Thyroid gland (tissue), 4 donors: ENCODE measurements at regions not wholly inside any gene's neighbourhood (a gene's known extent, or its start where the extent isn't known, plus 50 kb on each side); places are given as distances from the start of the nearest gene placed in this dataset.
A peak's percentile ranks its signal among the peaks of the same experiment; 100 is the strongest.
"Not testable (repeated sequence)": the region's sequence is repeated elsewhere in the genome, so short reads cannot be mapped to it uniquely, and the experiment has no call there.

Source experiments
- DNase-seq, 2 donors: peaks; one replicate each; pipeline ENCODE4 v3.0.0-alpha.2; 2019
- H3K27ac ChIP-seq, 3 donors: fragments of 200-600 bp; sonication (generic); 1 replicate in 2 of 3; 2 replicates in 1 of 3; pipeline ENCODE4 v1.5.1; 2016 to 2019; ENCODE audit warnings: mild to moderate bottlenecking in 1 of 3, moderate library complexity in 1 of 3
- H3K27me3 ChIP-seq: fragments of 200-600 bp; sonication (generic); one replicate; pipeline ENCODE4 v1.5.1; 2019
- H3K36me3 ChIP-seq, 2 donors: fragments of 200-600 bp; sonication (generic); one replicate each; pipeline ENCODE4 v1.5.1; 2016 to 2019
- H3K4me1 ChIP-seq, 2 donors: fragments of 200-600 bp; sonication (generic); one replicate each; pipeline ENCODE4 v1.5.1; 2017 to 2019
- H3K4me3 ChIP-seq, 3 donors: fragments of 200-600 bp; sonication (generic); replicated peaks in 1 of 3; 1 replicate in 2 of 3; 2 replicates in 1 of 3; pipeline ENCODE4 v1.5.1; 2016; ENCODE audit warnings: mild to moderate bottlenecking in 1 of 3
- H3K9me3 ChIP-seq: fragments of 200-600 bp; sonication (generic); one replicate; pipeline ENCODE4 v1.5.1; 2017
- CTCF ChIP-seq, 6 experiments: fragments of 200-600 bp in 3 of 6; fragments of 450-650 bp in 3 of 6; sonication (generic) in 3 of 6; IDR thresholded peaks; one replicate each; pipeline ENCODE4 v1.5.1; 2016 to 2019; ENCODE audit warnings: antibody characterized with exemption in 6 of 6, mild to moderate bottlenecking in 2 of 6, inconsistent platforms in 1 of 6, moderate library complexity in 1 of 6
- POLR2A ChIP-seq, 2 donors: fragments of 450-650 bp; IDR thresholded peaks; one replicate each; pipeline ENCODE4 v1.6.1; 2017; ENCODE audit warnings: antibody characterized with exemption in 2 of 2, mild to moderate bottlenecking in 2 of 2, moderate library complexity in 1 of 2
- WGBS, 2 donors: methylation state at CpG; one replicate each; pipeline ENCODE4 v1.1.5; 2017; 5-methylcytosine and 5-hydroxymethylcytosine counted together
- intact Hi-C: fragments of 100-400 bp; cut with DNase I; formaldehyde crosslinking; loops from one replicate; pipeline ENCODE4 v1.15.1; 2023

GRCh38 chr1:87403061-87403820 lies 74.6 kb downstream of the LMO4 start:
- intact Hi-C loops, result no loop called here
- Histone ChIP-seq H3K27ac (no peak overlapping the region), H3K4me1 (no peaks in the 10 kb centered on the region), H3K36me3 (no peaks in the 10 kb centered on the region), H3K9me3 (no peaks in the 10 kb centered on the region), H3K4me3 (no peak overlapping the region), H3K27me3 (no peaks in the 10 kb centered on the region)
- TF ChIP-seq POLR2A (IDR thresholded peaks at IDR 0.05), result no peak
- no peak for TF ChIP-seq CTCF (IDR thresholded peaks at IDR 0.05)
- 52 to 53% methylated on average over 7 of the region's 7 CpGs for WGBS, 2 donors
- peak; percentile 48 to 55 for DNase-seq

GRCh38 chr1:87404296-87404695 lies 75.6 kb downstream of the LMO4 start:
- no peak overlapping the region for H3K27ac ChIP-seq
- H3K9me3 ChIP-seq, result no peaks in the 10 kb centered on the region
- H3K27me3 ChIP-seq, result no peaks in the 10 kb centered on the region
- TF ChIP-seq CTCF (IDR thresholded peaks at IDR 0.05) (no peak), POLR2A (IDR thresholded peaks at IDR 0.05) (no peak)
- 91 to 95% methylated on average over 3 of the region's 3 CpGs for WGBS, 2 donors
- no peak overlapping the region for H3K4me3 ChIP-seq
- no peaks in the 10 kb centered on the region for H3K36me3 ChIP-seq
- no peaks in the 10 kb centered on the region for H3K4me1 ChIP-seq
- intact Hi-C loops, result no loop called here
- no peak for DNase-seq

DNA sequence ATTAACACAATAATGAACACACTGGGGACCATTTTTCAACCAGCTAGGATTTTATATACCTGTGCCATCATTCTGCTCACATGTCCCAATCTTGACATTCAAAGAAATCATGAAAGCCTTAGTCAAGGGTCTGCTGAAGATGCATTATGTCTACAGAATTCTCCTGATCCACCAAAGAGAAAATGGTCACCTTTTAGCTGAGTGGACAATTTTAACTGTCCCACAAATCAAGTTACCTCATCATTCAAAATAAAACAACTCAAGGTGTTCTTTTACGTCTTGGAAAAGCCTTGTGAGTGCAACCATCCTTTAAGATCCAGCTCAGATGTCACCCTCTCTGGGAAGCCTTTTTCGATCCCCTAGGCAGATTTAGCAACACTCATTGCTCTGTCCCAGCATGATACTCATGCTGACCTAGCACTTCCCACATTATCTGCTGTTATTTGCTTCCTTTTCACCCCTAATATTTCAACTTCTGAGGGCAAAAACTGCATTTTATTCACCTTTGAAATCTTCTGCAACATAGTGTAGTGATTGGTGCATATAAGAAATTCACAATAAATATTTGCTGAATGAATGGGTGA lies 80.1 kb downstream of the LMO4 start:
- Histone ChIP-seq H3K4me3 (no peak overlapping the region), H3K36me3 (no peaks in the 10 kb centered on the region), H3K27ac (no peak overlapping the region), H3K9me3 (no peaks in the 10 kb centered on the region), H3K4me1 (no peaks in the 10 kb centered on the region), H3K27me3 (no peaks in the 10 kb centered on the region)
- WGBS, 2 donors, result 44% methylated on average over 2 of the region's 2 CpGs
- intact Hi-C loops, result no loop called here
- no peak for DNase-seq
- TF ChIP-seq POLR2A (IDR thresholded peaks at IDR 0.05) (no peak), CTCF (IDR thresholded peaks at IDR 0.05) (no peak)

DNA sequence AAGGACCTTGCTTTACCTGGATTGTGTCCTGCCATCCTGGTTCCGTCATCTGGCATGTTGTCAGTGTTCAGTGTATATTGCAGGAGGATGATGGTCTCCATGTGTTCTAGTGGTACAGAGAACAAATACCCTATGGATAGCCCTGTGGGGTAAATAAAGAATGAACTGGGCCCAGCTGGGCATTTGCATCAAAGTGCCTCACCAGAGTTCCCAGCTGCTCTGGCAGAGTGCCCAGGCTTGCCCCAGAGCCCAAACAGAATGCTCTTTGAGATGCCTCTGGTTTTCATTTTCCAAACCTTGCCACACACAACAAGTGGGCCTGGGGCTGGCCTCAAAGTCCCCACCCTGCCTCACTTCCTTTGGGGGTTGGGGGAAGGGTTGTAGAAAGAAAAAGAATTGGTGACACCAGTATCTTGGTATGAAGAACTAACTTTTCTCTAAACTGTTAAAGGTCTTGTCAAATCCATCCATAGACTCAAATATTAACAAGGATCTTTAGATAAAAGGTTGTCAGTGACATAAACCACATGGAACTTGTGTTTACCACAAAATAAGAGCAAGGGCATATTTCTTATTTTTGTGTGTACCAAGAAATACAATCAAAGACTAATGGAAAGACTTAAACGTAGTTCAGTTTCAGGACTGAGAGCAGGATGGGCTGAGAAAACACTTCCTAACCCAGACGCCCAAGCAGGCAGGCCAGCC lies 82.2 kb downstream of the LMO4 start:
- no peaks in the 10 kb centered on the region for H3K36me3 ChIP-seq
- no peaks in the 10 kb centered on the region for H3K9me3 ChIP-seq
- H3K27ac ChIP-seq, result no peak overlapping the region
- intact Hi-C loops, result no loop called here
- TF ChIP-seq CTCF (IDR thresholded peaks at IDR 0.05), result no peak
- no peak for TF ChIP-seq POLR2A (IDR thresholded peaks at IDR 0.05)
- H3K27me3 ChIP-seq, result no peaks in the 10 kb centered on the region
- peak in 1 of 2 donors; percentile 6 for DNase-seq
- 87 to 94% methylated on average over 3 of the region's 3 CpGs for whole genome bisulfite sequencing, 2 donors
- H3K4me1 ChIP-seq, result no peaks in the 10 kb centered on the region
- H3K4me3 ChIP-seq, result no peak overlapping the region

DNA sequence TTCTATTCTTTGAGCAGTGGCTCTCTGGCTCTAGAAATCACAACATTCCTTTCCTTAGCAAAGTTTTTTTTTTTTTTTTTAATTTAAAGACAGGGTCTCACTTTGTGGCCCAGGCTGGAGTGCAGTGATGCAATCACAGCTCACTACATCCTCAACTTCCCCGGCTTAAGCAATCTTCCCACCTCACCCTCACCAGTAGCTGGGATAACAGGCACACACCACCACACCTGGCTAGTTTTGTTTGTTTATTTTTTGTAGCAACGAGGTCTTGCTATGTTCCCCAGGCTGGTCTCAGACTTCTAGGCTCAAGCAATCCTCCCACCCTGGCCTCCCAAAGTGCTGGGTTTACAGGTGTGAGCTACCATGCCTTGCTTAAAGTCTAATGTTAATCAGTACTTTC lies 85.2 kb downstream of the LMO4 start:
- intact Hi-C loops, H3K36me3 ChIP-seq, H3K9me3 ChIP-seq, H3K4me3 ChIP-seq, H3K4me1 ChIP-seq, H3K27ac ChIP-seq, DNase-seq, H3K27me3 ChIP-seq: not testable (repeated sequence)
- 62 to 68% methylated on average over 2 of the region's 2 CpGs for WGBS, 2 donors
